ENCODE measurements at regions not wholly inside any gene's neighbourhood (a gene's known extent, or its start where the extent isn't known, plus 50 kb on each side); places are given as distances from the start of the nearest gene placed in this dataset.

DNA sequence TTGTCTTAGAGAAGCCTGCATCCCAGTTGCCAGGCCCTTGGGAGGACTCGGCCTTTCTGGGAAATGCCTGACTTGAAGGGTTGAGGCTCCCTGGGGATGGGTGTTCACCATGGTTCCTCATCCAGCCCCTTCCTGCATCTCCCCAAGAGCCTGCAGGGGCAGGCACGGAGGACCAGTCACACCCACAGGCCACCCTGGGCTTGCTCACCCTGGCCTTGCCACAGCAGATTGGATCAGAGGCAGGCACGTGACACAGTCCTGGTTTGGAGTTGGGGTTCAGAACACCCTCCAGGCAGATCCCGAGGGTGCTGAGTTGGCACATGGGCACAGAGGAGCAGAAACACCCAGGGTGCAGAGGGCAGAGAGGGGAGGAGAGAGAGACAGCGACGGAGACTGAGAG is 286.1 kb downstream of the PBX3 start:
- TF ChIP-seq, protein P1, sequence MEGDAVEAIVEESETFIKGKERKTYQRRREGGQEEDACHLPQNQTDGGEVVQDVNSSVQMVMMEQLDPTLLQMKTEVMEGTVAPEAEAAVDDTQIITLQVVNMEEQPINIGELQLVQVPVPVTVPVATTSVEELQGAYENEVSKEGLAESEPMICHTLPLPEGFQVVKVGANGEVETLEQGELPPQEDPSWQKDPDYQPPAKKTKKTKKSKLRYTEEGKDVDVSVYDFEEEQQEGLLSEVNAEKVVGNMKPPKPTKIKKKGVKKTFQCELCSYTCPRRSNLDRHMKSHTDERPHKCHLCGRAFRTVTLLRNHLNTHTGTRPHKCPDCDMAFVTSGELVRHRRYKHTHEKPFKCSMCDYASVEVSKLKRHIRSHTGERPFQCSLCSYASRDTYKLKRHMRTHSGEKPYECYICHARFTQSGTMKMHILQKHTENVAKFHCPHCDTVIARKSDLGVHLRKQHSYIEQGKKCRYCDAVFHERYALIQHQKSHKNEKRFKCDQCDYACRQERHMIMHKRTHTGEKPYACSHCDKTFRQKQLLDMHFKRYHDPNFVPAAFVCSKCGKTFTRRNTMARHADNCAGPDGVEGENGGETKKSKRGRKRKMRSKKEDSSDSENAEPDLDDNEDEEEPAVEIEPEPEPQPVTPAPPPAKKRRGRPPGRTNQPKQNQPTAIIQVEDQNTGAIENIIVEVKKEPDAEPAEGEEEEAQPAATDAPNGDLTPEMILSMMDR (IDR thresholded peaks at IDR 0.05; ENCODE audit: low read depth, low read length, missing input control) = no peak
- TF ChIP-seq, protein P2, sequence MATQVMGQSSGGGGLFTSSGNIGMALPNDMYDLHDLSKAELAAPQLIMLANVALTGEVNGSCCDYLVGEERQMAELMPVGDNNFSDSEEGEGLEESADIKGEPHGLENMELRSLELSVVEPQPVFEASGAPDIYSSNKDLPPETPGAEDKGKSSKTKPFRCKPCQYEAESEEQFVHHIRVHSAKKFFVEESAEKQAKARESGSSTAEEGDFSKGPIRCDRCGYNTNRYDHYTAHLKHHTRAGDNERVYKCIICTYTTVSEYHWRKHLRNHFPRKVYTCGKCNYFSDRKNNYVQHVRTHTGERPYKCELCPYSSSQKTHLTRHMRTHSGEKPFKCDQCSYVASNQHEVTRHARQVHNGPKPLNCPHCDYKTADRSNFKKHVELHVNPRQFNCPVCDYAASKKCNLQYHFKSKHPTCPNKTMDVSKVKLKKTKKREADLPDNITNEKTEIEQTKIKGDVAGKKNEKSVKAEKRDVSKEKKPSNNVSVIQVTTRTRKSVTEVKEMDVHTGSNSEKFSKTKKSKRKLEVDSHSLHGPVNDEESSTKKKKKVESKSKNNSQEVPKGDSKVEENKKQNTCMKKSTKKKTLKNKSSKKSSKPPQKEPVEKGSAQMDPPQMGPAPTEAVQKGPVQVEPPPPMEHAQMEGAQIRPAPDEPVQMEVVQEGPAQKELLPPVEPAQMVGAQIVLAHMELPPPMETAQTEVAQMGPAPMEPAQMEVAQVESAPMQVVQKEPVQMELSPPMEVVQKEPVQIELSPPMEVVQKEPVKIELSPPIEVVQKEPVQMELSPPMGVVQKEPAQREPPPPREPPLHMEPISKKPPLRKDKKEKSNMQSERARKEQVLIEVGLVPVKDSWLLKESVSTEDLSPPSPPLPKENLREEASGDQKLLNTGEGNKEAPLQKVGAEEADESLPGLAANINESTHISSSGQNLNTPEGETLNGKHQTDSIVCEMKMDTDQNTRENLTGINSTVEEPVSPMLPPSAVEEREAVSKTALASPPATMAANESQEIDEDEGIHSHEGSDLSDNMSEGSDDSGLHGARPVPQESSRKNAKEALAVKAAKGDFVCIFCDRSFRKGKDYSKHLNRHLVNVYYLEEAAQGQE (IDR thresholded peaks at IDR 0.05) = no peak
- TF ChIP-seq TAF1 (conservative IDR thresholded peaks at IDR 0.05) (no peak), GABPA (IDR thresholded peaks at IDR 0.05 in 1 of 2, conservative IDR thresholded peaks at IDR 0.05 in 1 of 2) (no peak), YY1 (IDR thresholded peaks at IDR 0.05) (no peak), JUND (IDR thresholded peaks at IDR 0.05) (no peak), HNF4G (IDR thresholded peaks at IDR 0.05) (no peak)
- TF ChIP-seq, protein P3, sequence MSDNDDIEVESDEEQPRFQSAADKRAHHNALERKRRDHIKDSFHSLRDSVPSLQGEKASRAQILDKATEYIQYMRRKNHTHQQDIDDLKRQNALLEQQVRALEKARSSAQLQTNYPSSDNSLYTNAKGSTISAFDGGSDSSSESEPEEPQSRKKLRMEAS (IDR thresholded peaks at IDR 0.05) = no peak
